ENCODE measurements at regions not wholly inside any gene's neighbourhood (a gene's known extent, or its start where the extent isn't known, plus 50 kb on each side); places are given as distances from the start of the nearest gene placed in this dataset.

DNA sequence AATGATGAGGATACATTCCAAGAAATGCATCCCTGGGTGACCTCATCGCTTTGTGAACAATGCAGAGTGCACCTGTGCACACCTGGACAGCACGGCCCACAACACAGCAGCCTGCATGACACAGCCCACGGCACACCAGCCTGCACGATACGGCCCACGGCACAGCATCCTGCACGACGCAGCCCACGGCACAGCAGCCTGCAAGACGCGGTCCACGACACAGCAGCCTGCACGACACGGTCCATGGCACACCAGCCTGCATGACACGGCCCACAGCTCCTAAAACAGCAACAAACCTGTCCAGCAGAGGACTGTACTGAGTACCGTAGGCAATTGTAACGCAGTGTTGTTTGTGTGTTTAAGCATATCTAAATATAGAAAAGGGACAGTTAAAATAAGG lies 134.7 kb upstream of the PPP2R2D start:
- no peaks in the 10 kb centered on the region for H3K4me1 ChIP-seq (ENCODE audit: control insufficient read depth in 5 of 5, insufficient read depth in 5 of 5, low read length in 5 of 5)
- no peak overlapping the region for H3K9ac ChIP-seq (ENCODE audit: low read length in 5 of 5)
- no peak overlapping the region for H3K4me3 ChIP-seq (ENCODE audit: low read depth in 1 of 5, low read length in 5 of 5)
- H3K27ac ChIP-seq (ENCODE audit: low read depth, low read length), result no peak overlapping the region
- no peaks in the 10 kb centered on the region for H3K9me3 ChIP-seq (ENCODE audit: control insufficient read depth in 5 of 5, low read length in 5 of 5)
- peaks cover 0 to 11% (median 5%) of the 10 kb centered on the region in 5 donors for H3K27me3 ChIP-seq (ENCODE audit: control insufficient read depth in 5 of 5, insufficient read depth in 4 of 5, low read length in 5 of 5)
- H3K36me3 ChIP-seq (ENCODE audit: control insufficient read depth in 5 of 5, insufficient read depth in 5 of 5, low read length in 5 of 5), result no peaks in the 10 kb centered on the region

DNA sequence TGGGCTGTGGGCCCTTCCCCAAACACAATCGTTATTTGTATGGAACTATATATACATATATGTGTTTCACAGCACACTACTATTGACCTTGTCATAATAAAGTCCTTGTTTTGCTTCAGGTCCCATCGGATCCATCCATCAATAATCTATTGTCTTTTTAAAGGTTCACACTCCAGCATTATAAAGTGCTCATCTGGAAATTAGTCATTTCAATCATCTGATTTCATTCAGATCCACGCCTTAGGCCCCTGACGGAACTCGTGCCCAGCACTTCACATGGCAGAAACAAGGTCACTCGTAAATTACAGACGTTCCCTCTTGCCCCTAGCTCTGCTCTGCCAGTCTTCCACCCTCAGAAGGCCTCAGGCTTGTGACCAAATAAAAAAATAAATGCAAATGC lies 133.1 kb upstream of the PPP2R2D start:
- Histone ChIP-seq H3K27me3 (ENCODE audit: control insufficient read depth in 5 of 5, insufficient read depth in 4 of 5, low read length in 5 of 5) (peaks cover 4 to 20% (median 13%) of the 10 kb centered on the region in 5 donors), H3K9ac (ENCODE audit: low read length in 5 of 5) (no peak overlapping the region), H3K36me3 (ENCODE audit: control insufficient read depth in 5 of 5, insufficient read depth in 5 of 5, low read length in 5 of 5) (no peaks in the 10 kb centered on the region), H3K27ac (ENCODE audit: low read depth, low read length) (no peak overlapping the region), H3K9me3 (ENCODE audit: control insufficient read depth in 5 of 5, low read length in 5 of 5) (no peaks in the 10 kb centered on the region), H3K4me3 (ENCODE audit: low read depth in 1 of 5, low read length in 5 of 5) (no peak overlapping the region), H3K4me1 (ENCODE audit: control insufficient read depth in 5 of 5, insufficient read depth in 5 of 5, low read length in 5 of 5) (no peaks in the 10 kb centered on the region)

DNA sequence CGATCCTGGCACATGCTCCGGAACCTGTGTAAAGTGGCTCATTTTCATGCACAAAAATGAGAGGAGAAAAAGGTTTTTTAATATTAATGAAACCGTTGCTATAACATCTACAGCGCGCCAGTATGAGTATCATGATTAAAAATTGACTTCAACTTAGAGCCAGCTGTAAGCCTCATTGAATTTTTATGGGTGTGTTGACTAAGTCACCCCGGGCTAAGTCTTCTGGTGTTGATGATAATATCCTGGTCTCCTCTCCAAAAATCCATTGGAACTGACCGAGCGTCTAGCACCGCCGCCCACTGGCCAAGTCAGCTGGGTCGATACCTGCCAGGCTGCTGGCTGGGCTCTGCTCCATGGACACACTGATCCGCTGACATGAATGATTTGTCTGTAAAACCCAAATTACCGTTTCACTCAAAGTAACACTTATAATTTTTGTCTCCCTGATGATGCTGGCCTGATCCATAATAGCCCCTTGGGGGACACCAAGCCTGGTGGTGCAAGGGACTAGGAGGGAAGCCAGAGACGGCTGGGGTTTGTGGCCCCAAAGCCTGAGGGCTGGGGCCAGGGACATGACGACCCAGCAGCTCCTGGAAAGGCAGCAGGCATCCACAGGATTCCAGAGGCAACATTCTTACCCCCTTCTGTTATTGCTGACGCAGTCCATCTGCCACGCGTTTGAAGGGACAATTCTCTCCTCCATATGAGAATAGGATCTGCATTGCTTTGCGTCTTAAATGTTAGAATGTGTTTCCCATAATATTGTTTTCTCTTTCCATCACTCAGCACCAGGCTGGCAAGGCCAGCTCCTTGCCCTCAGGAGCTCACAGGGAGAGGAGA lies 131.0 kb upstream of the PPP2R2D start:
- Histone ChIP-seq H3K36me3 (ENCODE audit: control insufficient read depth in 5 of 5, insufficient read depth in 5 of 5, low read length in 5 of 5) (no peaks in the 10 kb centered on the region), H3K27me3 (ENCODE audit: control insufficient read depth in 5 of 5, insufficient read depth in 4 of 5, low read length in 5 of 5) (peaks cover 4 to 23% (median 16%) of the 10 kb centered on the region in 5 donors), H3K9ac (ENCODE audit: low read length in 5 of 5) (no peak overlapping the region)

DNA sequence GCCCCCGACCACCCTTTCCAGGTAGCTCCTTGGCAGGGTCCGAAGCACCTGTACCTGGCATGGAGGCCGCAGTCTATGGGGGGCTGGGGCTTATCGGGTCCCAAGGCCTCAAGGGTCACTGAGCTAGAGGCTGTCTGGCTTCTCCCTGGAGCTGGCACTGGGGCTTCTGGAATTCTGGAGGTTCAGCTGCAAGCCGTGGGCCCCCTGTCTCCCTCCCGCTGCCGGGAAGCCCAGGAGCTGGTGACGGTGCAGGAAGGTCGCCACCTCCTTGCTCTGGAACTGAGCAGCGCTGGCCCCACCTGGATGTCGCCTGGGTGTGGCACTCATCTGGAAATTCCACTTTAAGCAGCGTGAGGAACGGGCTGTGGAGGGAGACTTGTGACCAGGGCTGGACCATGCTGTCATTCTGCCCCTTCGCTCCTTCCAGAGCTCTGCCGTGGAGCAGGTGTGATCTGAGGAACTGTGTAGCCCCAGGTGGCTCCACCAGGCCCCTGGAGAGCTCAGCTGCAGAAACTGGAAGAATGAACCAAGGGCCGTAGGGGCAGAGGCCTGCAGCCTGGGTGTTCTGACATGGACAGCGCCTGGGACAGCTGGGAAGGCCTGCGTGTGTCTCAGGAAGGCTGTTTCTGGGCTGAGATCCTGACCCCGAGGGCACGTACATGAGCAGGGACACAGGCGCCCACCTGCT lies 129.7 kb upstream of the PPP2R2D start:
- Histone ChIP-seq H3K36me3 (ENCODE audit: control insufficient read depth in 5 of 5, insufficient read depth in 5 of 5, low read length in 5 of 5) (no peaks in the 10 kb centered on the region), H3K9me3 (ENCODE audit: control insufficient read depth in 5 of 5, low read length in 5 of 5) (peaks cover 0 to 8% (median 5%) of the 10 kb centered on the region in 5 donors), H3K9ac (ENCODE audit: low read length in 5 of 5) (no peak overlapping the region)

More for the DNA sequence above, 131.0 kb upstream of the PPP2R2D start:
- H3K4me1 ChIP-seq (ENCODE audit: control insufficient read depth in 5 of 5, insufficient read depth in 5 of 5, low read length in 5 of 5), result no peaks in the 10 kb centered on the region
- no peak overlapping the region for H3K27ac ChIP-seq (ENCODE audit: low read depth, low read length)
- no peaks in the 10 kb centered on the region for H3K9me3 ChIP-seq (ENCODE audit: control insufficient read depth in 5 of 5, low read length in 5 of 5)
- H3K4me3 ChIP-seq (ENCODE audit: low read depth in 1 of 5, low read length in 5 of 5), result no peak overlapping the region

DNA sequence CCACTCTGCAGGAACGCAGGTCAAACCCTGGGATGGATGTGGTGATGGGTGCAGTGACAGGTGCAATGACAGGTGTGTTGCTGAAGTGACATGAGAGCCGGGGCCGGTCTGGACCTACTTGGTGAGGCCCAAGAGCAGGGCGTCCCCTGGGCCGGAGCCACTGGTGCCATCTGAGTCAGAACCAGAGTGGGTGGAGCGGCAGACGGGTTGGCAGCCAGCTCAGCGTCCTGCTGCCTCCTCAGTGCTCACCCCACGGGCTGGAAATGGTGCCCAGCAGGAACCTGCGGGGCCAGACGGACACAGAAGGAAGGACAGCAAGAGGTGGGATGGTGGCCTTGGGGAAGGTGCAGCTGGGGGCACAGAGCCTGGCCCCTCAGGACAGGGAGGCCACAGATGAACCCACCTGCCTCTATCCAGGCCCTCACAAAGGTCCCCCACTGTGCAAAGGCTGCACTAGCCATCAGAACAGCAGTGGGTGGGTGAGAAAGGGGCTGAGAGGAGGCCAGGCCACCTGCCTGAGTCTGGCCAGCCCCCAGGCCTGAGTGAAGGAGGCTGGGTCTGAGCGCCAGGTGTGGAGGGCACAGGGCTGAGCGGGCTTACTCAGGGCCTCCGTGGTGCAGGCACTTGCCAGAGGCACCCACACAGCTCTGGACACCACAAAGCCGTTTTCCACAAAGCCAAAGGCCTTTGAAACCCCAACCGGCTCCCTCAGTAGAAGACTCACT lies 129.0 kb upstream of the PPP2R2D start:
- no peaks in the 10 kb centered on the region for H3K36me3 ChIP-seq (ENCODE audit: control insufficient read depth in 5 of 5, insufficient read depth in 5 of 5, low read length in 5 of 5)
- H3K4me1 ChIP-seq (ENCODE audit: control insufficient read depth in 5 of 5, insufficient read depth in 5 of 5, low read length in 5 of 5), result no peaks in the 10 kb centered on the region
- H3K27ac ChIP-seq (ENCODE audit: low read depth, low read length), result no peak overlapping the region
- H3K9ac ChIP-seq (ENCODE audit: low read length in 5 of 5), result no peak overlapping the region
- H3K4me3 ChIP-seq (ENCODE audit: low read depth in 1 of 5, low read length in 5 of 5), result no peak overlapping the region
- peaks cover under 1 to 15% (median 12%) of the 10 kb centered on the region in 5 donors for H3K9me3 ChIP-seq (ENCODE audit: control insufficient read depth in 5 of 5, low read length in 5 of 5)
- peaks cover 4 to 23% (median 13%) of the 10 kb centered on the region in 5 donors for H3K27me3 ChIP-seq (ENCODE audit: control insufficient read depth in 5 of 5, insufficient read depth in 4 of 5, low read length in 5 of 5)

More for the DNA sequence above, 129.7 kb upstream of the PPP2R2D start:
- no peak overlapping the region for H3K27ac ChIP-seq (ENCODE audit: low read depth, low read length)
- no peaks in the 10 kb centered on the region for H3K4me1 ChIP-seq (ENCODE audit: control insufficient read depth in 5 of 5, insufficient read depth in 5 of 5, low read length in 5 of 5)
- peaks cover 4 to 23% (median 13%) of the 10 kb centered on the region in 5 donors for H3K27me3 ChIP-seq (ENCODE audit: control insufficient read depth in 5 of 5, insufficient read depth in 4 of 5, low read length in 5 of 5)
- H3K4me3 ChIP-seq (ENCODE audit: low read depth in 1 of 5, low read length in 5 of 5), result no peak overlapping the region

DNA sequence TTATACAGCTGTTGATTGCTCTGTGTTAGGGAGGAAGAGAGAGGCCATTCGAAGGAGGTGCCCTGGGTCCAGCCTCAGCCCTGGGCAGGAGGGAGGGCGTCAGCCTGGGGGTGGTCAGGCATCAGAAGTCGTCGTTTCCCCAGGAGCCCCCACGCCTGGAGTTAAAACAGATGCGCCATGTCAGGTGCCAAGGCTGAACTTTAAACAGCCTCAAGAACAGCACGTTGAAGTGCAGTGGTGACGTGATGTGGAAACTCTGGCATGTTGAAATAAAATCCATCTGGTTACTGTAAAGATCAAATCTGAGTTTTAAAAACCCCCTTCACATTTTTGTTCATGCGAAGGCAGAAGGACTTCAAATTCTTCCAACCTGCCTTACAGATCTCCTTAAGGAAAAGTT lies 128.4 kb upstream of the PPP2R2D start:
- no peaks in the 10 kb centered on the region for H3K4me1 ChIP-seq (ENCODE audit: control insufficient read depth in 5 of 5, insufficient read depth in 5 of 5, low read length in 5 of 5)
- H3K4me3 ChIP-seq (ENCODE audit: low read depth in 1 of 5, low read length in 5 of 5), result no peak overlapping the region

DNA sequence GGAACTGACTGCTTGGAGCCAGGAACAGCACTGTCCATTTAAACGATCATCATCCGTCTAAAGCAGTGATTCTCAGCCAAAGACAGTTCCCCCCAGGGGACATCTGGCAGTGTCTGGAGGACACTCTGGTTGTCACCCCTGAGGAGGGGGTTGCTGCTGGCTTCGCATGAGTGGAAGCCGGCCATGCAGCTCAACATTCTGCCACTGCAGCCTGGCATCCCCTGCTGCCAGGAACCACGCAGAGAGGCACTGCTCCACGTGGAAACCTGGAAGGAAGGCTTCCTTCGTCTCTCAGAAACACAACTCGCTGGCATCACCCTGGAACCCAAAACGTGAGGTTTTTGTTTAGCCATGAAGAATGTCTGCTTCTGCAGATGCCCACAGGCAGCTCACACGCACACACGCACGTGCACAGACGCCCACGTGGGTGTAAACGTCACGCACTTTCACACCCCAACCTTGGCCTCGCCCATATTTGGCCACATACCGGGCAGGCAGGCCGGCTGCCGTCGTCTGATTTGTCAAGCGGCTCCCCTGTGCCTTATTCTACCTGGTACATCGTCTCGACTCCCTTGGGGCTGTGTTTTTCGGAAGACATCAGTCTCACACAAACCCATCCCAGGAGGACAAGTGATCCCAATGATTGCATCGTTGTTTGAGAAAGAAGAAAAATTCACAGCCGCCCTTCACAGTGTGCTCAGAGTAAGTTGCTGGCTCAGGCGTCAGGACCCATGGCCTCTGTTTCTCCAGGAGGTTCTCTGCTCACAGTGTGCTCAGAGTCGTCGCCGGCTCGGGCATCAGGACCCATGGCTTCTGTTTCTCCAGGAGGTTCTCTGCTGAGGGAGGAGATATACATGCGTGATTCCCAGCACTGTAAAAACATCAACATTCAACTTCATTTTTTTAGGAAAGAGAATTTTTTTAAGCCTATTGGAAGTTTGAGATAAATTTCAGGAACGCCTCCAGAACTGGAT lies 127.2 kb upstream of the PPP2R2D start:
- Histone ChIP-seq H3K4me3 (ENCODE audit: low read depth in 1 of 5, low read length in 5 of 5) (no peak overlapping the region), H3K27me3 (ENCODE audit: control insufficient read depth in 5 of 5, insufficient read depth in 4 of 5, low read length in 5 of 5) (peaks cover 4 to 23% (median 13%) of the 10 kb centered on the region in 5 donors), H3K9ac (ENCODE audit: low read length in 5 of 5) (no peak overlapping the region), H3K36me3 (ENCODE audit: control insufficient read depth in 5 of 5, insufficient read depth in 5 of 5, low read length in 5 of 5) (no peaks in the 10 kb centered on the region), H3K9me3 (ENCODE audit: control insufficient read depth in 5 of 5, low read length in 5 of 5) (peaks cover 11 to 34% (median 29%) of the 10 kb centered on the region in 5 donors), H3K27ac (ENCODE audit: low read depth, low read length) (no peak overlapping the region), H3K4me1 (ENCODE audit: control insufficient read depth in 5 of 5, insufficient read depth in 5 of 5, low read length in 5 of 5) (no peaks in the 10 kb centered on the region)

More for the DNA sequence above, 128.4 kb upstream of the PPP2R2D start:
- no peaks in the 10 kb centered on the region for H3K36me3 ChIP-seq (ENCODE audit: control insufficient read depth in 5 of 5, insufficient read depth in 5 of 5, low read length in 5 of 5)
- H3K27ac ChIP-seq (ENCODE audit: low read depth, low read length), result no peak overlapping the region
- peaks cover 4 to 23% (median 13%) of the 10 kb centered on the region in 5 donors for H3K27me3 ChIP-seq (ENCODE audit: control insufficient read depth in 5 of 5, insufficient read depth in 4 of 5, low read length in 5 of 5)
- peaks cover 6 to 21% (median 19%) of the 10 kb centered on the region in 5 donors for H3K9me3 ChIP-seq (ENCODE audit: control insufficient read depth in 5 of 5, low read length in 5 of 5)
- H3K9ac ChIP-seq (ENCODE audit: low read length in 5 of 5), result no peak overlapping the region

DNA sequence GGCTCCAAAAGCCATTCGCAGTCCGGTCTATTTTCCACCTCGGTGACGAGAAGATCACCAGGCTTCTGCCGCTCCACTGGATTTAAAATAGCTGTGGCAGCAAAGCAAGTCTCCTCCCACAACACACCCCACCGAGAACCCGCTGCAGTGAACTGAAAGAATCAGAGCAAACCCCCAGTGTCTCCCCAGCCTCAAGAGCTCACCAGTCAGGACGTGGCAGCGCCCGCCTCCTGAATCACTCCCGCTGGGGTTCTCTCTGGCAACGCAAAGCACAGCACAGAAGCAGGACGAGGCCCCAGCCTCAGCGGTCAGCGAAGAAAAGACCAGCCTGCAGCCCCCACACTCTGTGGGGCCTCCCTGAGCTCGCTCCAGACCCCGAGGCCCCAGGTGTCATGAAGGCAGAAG lies 126.1 kb upstream of the PPP2R2D start:
- Histone ChIP-seq H3K27ac (ENCODE audit: low read depth, low read length) (no peak overlapping the region), H3K27me3 (ENCODE audit: control insufficient read depth in 5 of 5, insufficient read depth in 4 of 5, low read length in 5 of 5) (peaks cover 4 to 20% (median 13%) of the 10 kb centered on the region in 5 donors), H3K9ac (ENCODE audit: low read length in 5 of 5) (no peak overlapping the region), H3K4me1 (ENCODE audit: control insufficient read depth in 5 of 5, insufficient read depth in 5 of 5, low read length in 5 of 5) (no peaks in the 10 kb centered on the region), H3K4me3 (ENCODE audit: low read depth in 1 of 5, low read length in 5 of 5) (no peak overlapping the region), H3K36me3 (ENCODE audit: control insufficient read depth in 5 of 5, insufficient read depth in 5 of 5, low read length in 5 of 5) (no peaks in the 10 kb centered on the region), H3K9me3 (ENCODE audit: control insufficient read depth in 5 of 5, low read length in 5 of 5) (peaks cover 11 to 34% (median 30%) of the 10 kb centered on the region in 5 donors)

DNA sequence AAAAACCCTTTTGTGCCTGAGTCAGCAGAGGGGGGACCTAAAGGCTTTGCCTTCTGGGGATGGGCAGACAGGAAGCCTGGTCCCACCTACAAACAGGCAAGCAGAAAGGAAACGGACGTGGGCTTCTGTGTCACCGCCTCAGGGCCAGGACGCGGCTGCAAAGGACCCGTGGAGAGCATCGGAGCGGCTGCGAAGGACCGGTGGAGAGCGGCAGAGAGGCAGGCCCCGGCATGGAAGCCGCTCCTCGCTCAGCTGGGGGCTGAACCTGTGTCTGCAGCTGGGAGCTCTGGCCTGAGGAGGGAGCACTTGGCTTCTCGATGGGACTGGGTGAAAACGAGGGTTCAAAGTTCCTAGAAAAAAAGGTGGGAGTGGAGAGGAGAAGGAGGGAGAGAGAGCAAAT lies 125.4 kb upstream of the PPP2R2D start:
- Histone ChIP-seq H3K4me3 (ENCODE audit: low read depth in 1 of 5, low read length in 5 of 5) (no peak overlapping the region), H3K27ac (ENCODE audit: low read depth, low read length) (no peak overlapping the region), H3K9ac (ENCODE audit: low read length in 5 of 5) (no peak overlapping the region), H3K27me3 (ENCODE audit: control insufficient read depth in 5 of 5, insufficient read depth in 4 of 5, low read length in 5 of 5) (peaks cover 4 to 19% (median 12%) of the 10 kb centered on the region in 5 donors), H3K4me1 (ENCODE audit: control insufficient read depth in 5 of 5, insufficient read depth in 5 of 5, low read length in 5 of 5) (no peaks in the 10 kb centered on the region), H3K36me3 (ENCODE audit: control insufficient read depth in 5 of 5, insufficient read depth in 5 of 5, low read length in 5 of 5) (no peaks in the 10 kb centered on the region), H3K9me3 (ENCODE audit: control insufficient read depth in 5 of 5, low read length in 5 of 5) (peaks cover 11 to 34% (median 30%) of the 10 kb centered on the region in 5 donors)
